ENCODE measurements at regions not wholly inside any gene's neighbourhood (a gene's known extent, or its start where the extent isn't known, plus 50 kb on each side); places are given as distances from the start of the nearest gene placed in this dataset.
A peak's percentile ranks its signal among the peaks of the same experiment; 100 is the strongest.

GRCh38 chrX:45846328-45846727, 645.7 kb upstream of the DIPK2B start (continued):
- TF ChIP-seq ZNF394 (tag by site-specific recombination; IDR thresholded peaks at IDR 0.05; ENCODE audit: borderline replicate concordance) (0 out of 2 replicates have a peak, but pooled peaks have one; percentile 49), ZNF677 (tag by site-specific recombination; IDR thresholded peaks at IDR 0.05) (no peak), ZNF555 (tag by site-specific recombination; conservative IDR thresholded peaks at IDR 0.05) (peak; percentile 35), ZNF140 (tag by site-specific recombination; IDR thresholded peaks at IDR 0.05) (0 out of 2 replicates have a peak, but pooled peaks have one; percentile 19), SCRT2 (tag by site-specific recombination; IDR thresholded peaks at IDR 0.05) (no peak), ZNF623 (tag by site-specific recombination; IDR thresholded peaks at IDR 0.05) (peak; percentile 43; the same call in 1 of the 2 replicates)

GRCh38 chrX:45845142-45845541, 644.5 kb upstream of the DIPK2B start:
- H3K4me1 ChIP-seq (ENCODE audit: control insufficient read depth, insufficient read depth, low read length): no peaks in the 10 kb centered on the region
- H3K9me3 ChIP-seq (ENCODE audit: control insufficient read depth, insufficient read depth, low read depth, low read length): no peaks in the 10 kb centered on the region
- ChIA-PET CTCF (interaction anchor here (0.6 kb wide), 1 partner anchor 128 kb away, joined by 3 read pairs; no protein-coding TSS in a partner anchor), POLR2A (no interaction called here)
- H3K27ac ChIP-seq (ENCODE audit: extremely low read depth, low read depth, low read length): no peak overlapping the region
- peaks cover 7 to 16% of the 10 kb centered on the region in 2 experiments; a peak in 2 of 3 replicates for H3K36me3 ChIP-seq (ENCODE audit: control insufficient read depth in 2 of 2, insufficient read depth in 1 of 2, low read length in 2 of 2)
- H3K4me3 ChIP-seq (ENCODE audit: low read depth, low read length): no peak overlapping the region
- TF ChIP-seq GLIS2 (tag by site-specific recombination; IDR thresholded peaks at IDR 0.05) (no peak), ZIC2 (tag by site-specific recombination; IDR thresholded peaks at IDR 0.05) (no peak), ZNF585B (tag by site-specific recombination; IDR thresholded peaks at IDR 0.05) (no peak), ZNF792 (tag by site-specific recombination; IDR thresholded peaks at IDR 0.05) (no peak)
- TF ChIP-seq, protein P1, sequence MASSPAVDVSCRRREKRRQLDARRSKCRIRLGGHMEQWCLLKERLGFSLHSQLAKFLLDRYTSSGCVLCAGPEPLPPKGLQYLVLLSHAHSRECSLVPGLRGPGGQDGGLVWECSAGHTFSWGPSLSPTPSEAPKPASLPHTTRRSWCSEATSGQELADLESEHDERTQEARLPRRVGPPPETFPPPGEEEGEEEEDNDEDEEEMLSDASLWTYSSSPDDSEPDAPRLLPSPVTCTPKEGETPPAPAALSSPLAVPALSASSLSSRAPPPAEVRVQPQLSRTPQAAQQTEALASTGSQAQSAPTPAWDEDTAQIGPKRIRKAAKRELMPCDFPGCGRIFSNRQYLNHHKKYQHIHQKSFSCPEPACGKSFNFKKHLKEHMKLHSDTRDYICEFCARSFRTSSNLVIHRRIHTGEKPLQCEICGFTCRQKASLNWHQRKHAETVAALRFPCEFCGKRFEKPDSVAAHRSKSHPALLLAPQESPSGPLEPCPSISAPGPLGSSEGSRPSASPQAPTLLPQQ (tag by site-specific recombination; IDR thresholded peaks at IDR 0.05): no peak

DNA sequence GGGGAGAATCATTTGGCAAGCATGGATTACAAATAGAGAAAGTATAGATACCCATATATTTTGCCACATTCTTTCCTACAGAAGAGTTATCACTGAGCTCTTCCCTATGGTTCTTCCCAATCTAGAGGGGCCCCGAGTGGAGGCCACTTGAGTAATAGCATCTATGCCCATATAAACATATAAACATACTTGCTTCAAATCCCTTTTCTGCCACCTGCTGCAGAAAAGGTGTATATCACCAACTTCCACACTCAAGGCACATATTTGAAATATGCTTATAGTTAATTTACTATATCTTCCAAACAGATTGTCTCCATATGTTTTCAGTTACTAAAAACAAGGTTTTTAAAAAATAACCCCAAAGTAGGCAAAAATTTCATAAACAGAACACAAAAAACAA, 642.8 kb upstream of the DIPK2B start:
- Histone ChIP-seq H3K9me3 (ENCODE audit: control insufficient read depth, insufficient read depth, low read depth, low read length) (no peaks in the 10 kb centered on the region), H3K27ac (ENCODE audit: extremely low read depth, low read depth, low read length) (no peak overlapping the region), H3K4me1 (ENCODE audit: control insufficient read depth, insufficient read depth, low read length) (no peaks in the 10 kb centered on the region), H3K4me3 (ENCODE audit: low read depth, low read length) (no peak overlapping the region), H3K36me3 (ENCODE audit: control insufficient read depth in 2 of 2, insufficient read depth in 1 of 2, low read length in 2 of 2) (peaks cover 7 to 16% of the 10 kb centered on the region in 2 experiments; a peak in 2 of 3 replicates)
- CTCF ChIA-PET: no interaction called here
- POLR2A ChIA-PET: interaction anchor here (0.5 kb wide), 1 partner anchor 24 kb away, joined by 3 read pairs; no protein-coding TSS in a partner anchor
- no peak for TF ChIP-seq GFI1B (tag by site-specific recombination; IDR thresholded peaks at IDR 0.05)
- no peak for TF ChIP-seq ZNF140 (tag by site-specific recombination; IDR thresholded peaks at IDR 0.05)
- no peak for TF ChIP-seq ZNF76 (tag by site-specific recombination; IDR thresholded peaks at IDR 0.05; ENCODE audit: borderline replicate concordance, low read depth)
- no peak for TF ChIP-seq ZNF366 (tag by site-specific recombination; conservative IDR thresholded peaks at IDR 0.05)
- no peak for TF ChIP-seq KLF7 (tag by site-specific recombination; IDR thresholded peaks at IDR 0.05; ENCODE audit: borderline replicate concordance)
- TF ChIP-seq ZNF501 (tag by site-specific recombination; IDR thresholded peaks at IDR 0.05): no peak
- no peak for TF ChIP-seq ZNF391 (tag by site-specific recombination; IDR thresholded peaks at IDR 0.05; ENCODE audit: borderline replicate concordance, low read depth)
- no peak for TF ChIP-seq ZNF664 (tag by site-specific recombination; IDR thresholded peaks at IDR 0.05)
- TF ChIP-seq ZNF324 (tag by site-specific recombination; IDR thresholded peaks at IDR 0.05): no peak
- no peak for TF ChIP-seq ZEB2 (tag by site-specific recombination; IDR thresholded peaks at IDR 0.05)
- no peak for TF ChIP-seq ZNF521 (tag by site-specific recombination; IDR thresholded peaks at IDR 0.05)
- TF ChIP-seq ZBTB1 (tag by site-specific recombination; IDR thresholded peaks at IDR 0.05): no peak
- TF ChIP-seq ZNF175 (tag by site-specific recombination; IDR thresholded peaks at IDR 0.05): no peak
- no peak for TF ChIP-seq ZNF223 (tag by site-specific recombination; IDR thresholded peaks at IDR 0.05)
- TF ChIP-seq ZNF24 (tag by site-specific recombination; IDR thresholded peaks at IDR 0.05): no peak
- TF ChIP-seq WT1 (tag by site-specific recombination; IDR thresholded peaks at IDR 0.05): no peak
- TF ChIP-seq RBAK (tag by site-specific recombination; IDR thresholded peaks at IDR 0.05): no peak

Measured in HEK293 (cell line).